Esophagus muscularis mucosa (tissue), 4 donors: ENCODE measurements at regions not wholly inside any gene's neighbourhood (a gene's known extent, or its start where the extent isn't known, plus 50 kb on each side); places are given as distances from the start of the nearest gene placed in this dataset.

Source experiments
- EP300 ChIP-seq: sonication (generic); formaldehyde crosslinking; IDR thresholded peaks from one replicate; pipeline ENCODE4 v1.6.1; 2017; ENCODE audit warnings: antibody characterized with exemption
- POLR2A ChIP-seq: fragments of 450-650 bp; IDR thresholded peaks from one replicate; pipeline ENCODE4 v1.6.1; 2017; ENCODE audit warnings: antibody characterized with exemption, moderate library complexity, mild to moderate bottlenecking, low read depth
- POLR2AphosphoS5 ChIP-seq, 2 donors: sonication (generic); formaldehyde crosslinking; IDR thresholded peaks; one replicate each; pipeline ENCODE4 v1.6.1; 2017; ENCODE audit warnings: antibody characterized with exemption in 2 of 2
- TF ChIP-seq, protein P1 (sequence below), 3 experiments: fragments of 200-600 bp in 2 of 3; fragments of 450-650 bp in 1 of 3; sonication (generic) in 2 of 3; IDR thresholded peaks; one replicate each; pipeline ENCODE4 v1.5.1; 2017 to 2019; ENCODE audit warnings: antibody characterized with exemption in 3 of 3, mild to moderate bottlenecking in 2 of 3, moderate library complexity in 1 of 3

DNA sequence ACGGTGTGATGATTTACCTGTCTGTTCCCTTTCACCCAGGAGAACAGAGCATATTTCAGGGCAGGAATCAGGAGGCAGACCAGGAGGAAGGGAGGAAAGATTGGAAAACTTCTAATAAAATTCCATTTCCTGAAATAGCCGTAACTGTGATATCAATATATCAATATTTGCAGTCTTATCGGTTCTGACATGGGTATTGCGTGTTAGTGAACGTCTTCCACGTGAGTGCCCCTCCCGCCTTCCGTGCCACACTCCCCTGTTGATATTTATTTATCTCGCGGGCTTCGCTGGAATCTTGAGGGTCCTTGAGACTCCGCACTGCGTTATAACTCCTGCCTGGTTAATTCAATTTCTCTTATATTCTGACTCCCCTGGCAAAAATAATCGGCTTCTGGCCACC, 1160.4 kb downstream of the BRD1 start:
- TF ChIP-seq POLR2AphosphoS5 (IDR thresholded peaks at IDR 0.05) (no peak), POLR2A (no peak), EP300 (no peak)
- TF ChIP-seq, protein P1, sequence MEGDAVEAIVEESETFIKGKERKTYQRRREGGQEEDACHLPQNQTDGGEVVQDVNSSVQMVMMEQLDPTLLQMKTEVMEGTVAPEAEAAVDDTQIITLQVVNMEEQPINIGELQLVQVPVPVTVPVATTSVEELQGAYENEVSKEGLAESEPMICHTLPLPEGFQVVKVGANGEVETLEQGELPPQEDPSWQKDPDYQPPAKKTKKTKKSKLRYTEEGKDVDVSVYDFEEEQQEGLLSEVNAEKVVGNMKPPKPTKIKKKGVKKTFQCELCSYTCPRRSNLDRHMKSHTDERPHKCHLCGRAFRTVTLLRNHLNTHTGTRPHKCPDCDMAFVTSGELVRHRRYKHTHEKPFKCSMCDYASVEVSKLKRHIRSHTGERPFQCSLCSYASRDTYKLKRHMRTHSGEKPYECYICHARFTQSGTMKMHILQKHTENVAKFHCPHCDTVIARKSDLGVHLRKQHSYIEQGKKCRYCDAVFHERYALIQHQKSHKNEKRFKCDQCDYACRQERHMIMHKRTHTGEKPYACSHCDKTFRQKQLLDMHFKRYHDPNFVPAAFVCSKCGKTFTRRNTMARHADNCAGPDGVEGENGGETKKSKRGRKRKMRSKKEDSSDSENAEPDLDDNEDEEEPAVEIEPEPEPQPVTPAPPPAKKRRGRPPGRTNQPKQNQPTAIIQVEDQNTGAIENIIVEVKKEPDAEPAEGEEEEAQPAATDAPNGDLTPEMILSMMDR (IDR thresholded peaks at IDR 0.05): no peak
